Hepatocyte (in vitro differentiated cells): ENCODE measurements at regions not wholly inside any gene's neighbourhood (a gene's known extent, or its start where the extent isn't known, plus 50 kb on each side); places are given as distances from the start of the nearest gene placed in this dataset.

Source experiments
- CTCF ChIP-seq: fragments of 200-600 bp; sonication (generic); IDR thresholded peaks from 2 replicates; pipeline ENCODE4 v1.5.1; 2016; ENCODE audit warnings: antibody characterized with exemption, mild to moderate bottlenecking; ENCODE audit not compliant: poor library complexity
- EZH2 ChIP-seq: fragments of 200-600 bp; sonication (generic); IDR thresholded peaks from 2 replicates; pipeline ENCODE4 v1.6.1; 2016; ENCODE audit warnings: antibody characterized with exemption, mild to moderate bottlenecking, borderline replicate concordance
- EZH2phosphoT487 ChIP-seq: fragments of 200-600 bp; sonication (generic); IDR thresholded peaks from one replicate; pipeline ENCODE4 v1.6.1; 2018; ENCODE audit warnings: antibody characterized with exemption, mild to moderate bottlenecking, low read depth, moderate library complexity; ENCODE audit not compliant: unreplicated experiment, severe bottlenecking

GRCh38 chr7:81150951-81151361 is 232.1 kb upstream of the SEMA3C start:
- TF ChIP-seq CTCF: no peak
- no peak for TF ChIP-seq EZH2phosphoT487
- no peak for TF ChIP-seq EZH2
